B cell (primary cell): ENCODE measurements at regions not wholly inside any gene's neighbourhood (a gene's known extent, or its start where the extent isn't known, plus 50 kb on each side); places are given as distances from the start of the nearest gene placed in this dataset.

Source experiments
- ATAC-seq: fragments of 200-7000 bp; cut with Tn5 transposase; one replicate; pipeline ENCODE4 v1.10.0; 2021; ENCODE audit warnings: low read depth, mild to moderate bottlenecking, moderate number of reproducible peaks, moderate library complexity
- CTCF ChIA-PET: fragments of 350-600 bp; sonication (Branson Sonifier 250); formaldehyde crosslinking; loops from one replicate; lab custom pipeline; 2021; ENCODE audit warnings: antibody characterized with exemption, inconsistent platforms; lab: Charles Lee
- POLR2A ChIA-PET: fragments of 350-600 bp; sonication (Branson Sonifier 250); formaldehyde crosslinking; loops from one replicate; lab custom pipeline; 2021; ENCODE audit warnings: antibody characterized with exemption; lab: Charles Lee
- DNase-seq: peaks from one replicate; pipeline ENCODE4 v3.0.0; 2013
- H2AFZ ChIP-seq: 2 replicates; pipeline ENCODE4 v1.6.1; 2012; ENCODE audit warnings: mild to moderate bottlenecking, low read depth, low read length; ENCODE audit not compliant: insufficient read depth, poor library complexity, severe bottlenecking
- H3K27ac ChIP-seq, 2 donors: 1 replicate in 1 of 2; 2 replicates in 1 of 2; pipeline ENCODE4 v1.5.1; 2012 to 2013; ENCODE audit warnings: low read length in 2 of 2, mild to moderate bottlenecking in 2 of 2, moderate library complexity in 1 of 2
- H3K27me3 ChIP-seq, 4 experiments: fragments of 200-600 bp in 1 of 4; sonication (generic) in 1 of 4; replicated peaks in 1 of 4; 1 replicate in 2 of 4; 2 replicates in 2 of 4; pipeline versions ENCODE4 v1.6.1 to v1.7.0; 2013 to 2016; ENCODE audit warnings: low read length in 3 of 4, mild to moderate bottlenecking in 2 of 4, mixed read lengths in 1 of 4, moderate library complexity in 1 of 4; ENCODE audit not compliant: insufficient read depth in 4 of 4, control insufficient read depth in 3 of 4; ENCODE audit errors: control extremely low read depth in 1 of 4
- H3K36me3 ChIP-seq, 2 experiments: replicated peaks in 1 of 2; 1 replicate in 1 of 2; 2 replicates in 1 of 2; pipeline versions ENCODE4 v1.6.1 to v1.7.1; 2013; ENCODE audit warnings: low read length in 1 of 2; ENCODE audit not compliant: insufficient read depth in 2 of 2, control insufficient read depth in 1 of 2; ENCODE audit errors: control extremely low read depth in 1 of 2, extremely low read depth in 1 of 2
- H3K4me1 ChIP-seq, 2 donors: fragments of 200-600 bp in 1 of 2; sonication (generic) in 1 of 2; 1 replicate in 1 of 2; 2 replicates in 1 of 2; pipeline versions ENCODE4 v1.5.1 to v1.6.1; 2013 to 2017; ENCODE audit warnings: low read length in 2 of 2; ENCODE audit not compliant: control insufficient read depth in 2 of 2, insufficient read depth in 2 of 2
- H3K4me2 ChIP-seq: replicated peaks from 2 replicates; pipeline ENCODE3; 2012; ENCODE audit warnings: mild to moderate bottlenecking, low read depth, low read length; ENCODE audit not compliant: poor library complexity, severe bottlenecking
- H3K4me3 ChIP-seq, 5 experiments: fragments of 200-600 bp in 1 of 5; sonication (generic) in 1 of 5; 1 replicate in 3 of 5; 2 replicates in 2 of 5; pipeline versions ENCODE4 v1.5.1 to v1.7.0; 2011 to 2016; ENCODE audit warnings: low read length in 4 of 5, mild to moderate bottlenecking in 4 of 5, low read depth in 2 of 5, control low read depth in 1 of 5, moderate library complexity in 1 of 5; ENCODE audit not compliant: insufficient read depth in 1 of 5; ENCODE audit errors: control extremely low read depth in 1 of 5, extremely low read depth in 1 of 5
- H3K79me2 ChIP-seq: fragments of 200-600 bp; sonication (generic); one replicate; pipeline ENCODE4 v1.6.0; 2016; ENCODE audit warnings: low read length; ENCODE audit not compliant: control insufficient read depth, insufficient read depth
- H3K9ac ChIP-seq: fragments of 200-600 bp; sonication (generic); 2 replicates; pipeline ENCODE4 v1.6.1; 2017; ENCODE audit warnings: mild to moderate bottlenecking, low read length, moderate library complexity
- H3K9me3 ChIP-seq, 3 donors: one replicate each; pipeline versions ENCODE4 v1.6.1 to v1.7.1; 2013; ENCODE audit warnings: low read length in 2 of 3; ENCODE audit not compliant: control insufficient read depth in 2 of 3, insufficient read depth in 1 of 3; ENCODE audit errors: control extremely low read depth in 1 of 3
- H4K20me1 ChIP-seq: 2 replicates; pipeline ENCODE4 v1.6.0; 2012; ENCODE audit warnings: mild to moderate bottlenecking, low read length; ENCODE audit not compliant: insufficient read depth, control insufficient read depth, poor library complexity, severe bottlenecking
- H3K27ac Mint-ChIP-seq: one replicate; pipeline ENCODE4 v1.8.0; 2021; ENCODE audit warnings: mixed read lengths
- H3K27me3 Mint-ChIP-seq: one replicate; pipeline ENCODE4 v1.8.0; 2021; ENCODE audit warnings: mixed read lengths
- H3K4me1 Mint-ChIP-seq: one replicate; pipeline ENCODE4 v1.8.0; 2021; ENCODE audit warnings: mixed read lengths
- H3K4me3 Mint-ChIP-seq: one replicate; pipeline ENCODE4 v1.8.0; 2021; ENCODE audit warnings: mixed read lengths
- H3K9me3 Mint-ChIP-seq: one replicate; pipeline ENCODE4 v1.8.0; 2022; ENCODE audit warnings: mixed read lengths; ENCODE audit not compliant: insufficient read depth
- CTCF ChIP-seq: fragments of 200-600 bp; IDR thresholded peaks from one replicate; pipeline ENCODE4 v1.8.0; 2022; ENCODE audit warnings: antibody characterized with exemption, mild to moderate bottlenecking
- EZH2 ChIP-seq: IDR thresholded peaks from 2 replicates; pipeline ENCODE4 v1.6.1; 2012; ENCODE audit warnings: borderline replicate concordance, low read depth, mild to moderate bottlenecking, moderate library complexity, low read length; ENCODE audit not compliant: insufficient read depth, poor library complexity, severe bottlenecking
- WGBS: methylation state at CpG from one replicate; pipeline ENCODE4 v1.1.5; 2013; ENCODE audit warnings: missing lambda C conversion rate; ENCODE audit not compliant: insufficient coverage; 5-methylcytosine and 5-hydroxymethylcytosine counted together
- intact Hi-C: fragments of 100-400 bp; cut with micrococcal nuclease; formaldehyde crosslinking; loops from one replicate; pipeline ENCODE4 v1.10.0; 2022

GRCh38 chr2:224241001-224241400, 160.9 kb downstream of the FAM124B start:
- peaks cover 31% of the 10 kb centered on the region for H3K27me3 Mint-ChIP-seq
- Histone ChIP-seq H4K20me1 (no peaks in the 10 kb centered on the region), H3K36me3 (no peaks in the 10 kb centered on the region), H3K9ac (no peak overlapping the region), H3K4me1 (no peaks in the 10 kb centered on the region), H3K4me2 (no peak overlapping the region), H2AFZ (no peak overlapping the region), H3K79me2 (no peaks in the 10 kb centered on the region), H3K27me3 (peaks cover 0 to 6% (median 3%) of the 10 kb centered on the region in 4 experiments), H3K9me3 (peaks cover 0 to 1% (median 0%) of the 10 kb centered on the region in 3 donors), H3K27ac (no peak overlapping the region), H3K4me3 (no peak overlapping the region)
- H3K27ac Mint-ChIP-seq: no peak overlapping the region
- TF ChIP-seq EZH2: no peak
- no peak for TF ChIP-seq CTCF
- POLR2A ChIA-PET: no interaction called here
- ATAC-seq (no peak), DNase-seq (no peak)
- H3K4me3 Mint-ChIP-seq: no peak overlapping the region
- H3K4me1 Mint-ChIP-seq: no peaks in the 10 kb centered on the region
- no CpG with 5 or more reads among the region's 1 CpG for WGBS
- intact Hi-C loops: no loop called here
- CTCF ChIA-PET: no interaction called here
- no peaks in the 10 kb centered on the region for H3K9me3 Mint-ChIP-seq

- no peak overlapping the region for H3K27ac Mint-ChIP-seq
- CTCF ChIA-PET: no interaction called here
Observed at GRCh38 chr2:224223851-224224555, 177.9 kb downstream of the FAM124B start.

More at GRCh38 chr2:224223851-224224555, 177.9 kb downstream of the FAM124B start:
- ATAC-seq (no peak), DNase-seq (no peak)
- Histone ChIP-seq H3K27ac (no peak overlapping the region), H2AFZ (no peak overlapping the region), H3K4me1 (no peaks in the 10 kb centered on the region), H4K20me1 (no peaks in the 10 kb centered on the region), H3K4me3 (no peak overlapping the region), H3K4me2 (no peak overlapping the region), H3K9ac (no peak overlapping the region), H3K27me3 (peaks cover 0 to 2% (median 0%) of the 10 kb centered on the region in 4 experiments), H3K79me2 (no peaks in the 10 kb centered on the region), H3K9me3 (no peaks in the 10 kb centered on the region), H3K36me3 (no peaks in the 10 kb centered on the region)
- no CpG with 5 or more reads among the region's 2 CpGs for WGBS
- Mint-ChIP-seq H3K4me3 (no peak overlapping the region), H3K9me3 (no peaks in the 10 kb centered on the region), H3K4me1 (no peaks in the 10 kb centered on the region), H3K27me3 (peaks cover 35% of the 10 kb centered on the region)
- POLR2A ChIA-PET: no interaction called here
- no peak for TF ChIP-seq EZH2
- TF ChIP-seq CTCF: no peak
- intact Hi-C loops: no loop called here
